ENCODE measurements at regions not wholly inside any gene's neighbourhood (a gene's known extent, or its start where the extent isn't known, plus 50 kb on each side); places are given as distances from the start of the nearest gene placed in this dataset.

DNA sequence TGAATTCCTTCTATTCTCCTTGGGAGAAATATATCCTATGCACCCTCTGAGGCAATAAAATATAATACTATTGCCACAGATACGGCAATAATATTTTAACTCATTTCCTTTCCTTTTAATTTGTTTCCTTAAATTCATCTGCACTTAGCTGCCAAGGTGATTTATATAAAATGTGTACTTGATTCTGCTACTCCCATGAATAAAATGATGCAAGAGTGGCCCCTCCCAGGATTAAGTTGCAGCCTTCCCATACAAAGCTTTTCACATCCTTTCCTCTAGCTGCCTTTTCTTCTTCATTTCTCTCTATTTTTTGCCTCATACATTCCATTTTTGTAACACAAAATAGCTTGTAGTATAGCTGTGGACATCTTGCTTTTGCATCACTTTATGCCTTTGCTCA, 464.1 kb upstream of the ZEB2 start:
- TF ChIP-seq CREB5 (CRISPR knock-in tag; IDR thresholded peaks at IDR 0.05; ENCODE audit: low read depth) (no peak), CSDC2 (CRISPR knock-in tag; IDR thresholded peaks at IDR 0.05) (no peak), PATZ1 (CRISPR knock-in tag; IDR thresholded peaks at IDR 0.05; ENCODE audit: borderline replicate concordance) (no peak), TOX (CRISPR knock-in tag; IDR thresholded peaks at IDR 0.05; ENCODE audit: borderline replicate concordance) (no peak), ZC3H10 (CRISPR knock-in tag; IDR thresholded peaks at IDR 0.05) (no peak), TSHZ2 (CRISPR knock-in tag; IDR thresholded peaks at IDR 0.05) (no peak), RARB (CRISPR knock-in tag; IDR thresholded peaks at IDR 0.05) (no peak), BACH2 (CRISPR knock-in tag; IDR thresholded peaks at IDR 0.05; ENCODE audit: borderline replicate concordance) (no peak), ARNTL (CRISPR knock-in tag; IDR thresholded peaks at IDR 0.05; ENCODE audit: borderline replicate concordance, low read depth) (no peak), ZFP30 (CRISPR knock-in tag; IDR thresholded peaks at IDR 0.05) (no peak), PPARA (CRISPR knock-in tag; IDR thresholded peaks at IDR 0.05; ENCODE audit: borderline replicate concordance) (no peak)
- TF ChIP-seq, protein P1, sequence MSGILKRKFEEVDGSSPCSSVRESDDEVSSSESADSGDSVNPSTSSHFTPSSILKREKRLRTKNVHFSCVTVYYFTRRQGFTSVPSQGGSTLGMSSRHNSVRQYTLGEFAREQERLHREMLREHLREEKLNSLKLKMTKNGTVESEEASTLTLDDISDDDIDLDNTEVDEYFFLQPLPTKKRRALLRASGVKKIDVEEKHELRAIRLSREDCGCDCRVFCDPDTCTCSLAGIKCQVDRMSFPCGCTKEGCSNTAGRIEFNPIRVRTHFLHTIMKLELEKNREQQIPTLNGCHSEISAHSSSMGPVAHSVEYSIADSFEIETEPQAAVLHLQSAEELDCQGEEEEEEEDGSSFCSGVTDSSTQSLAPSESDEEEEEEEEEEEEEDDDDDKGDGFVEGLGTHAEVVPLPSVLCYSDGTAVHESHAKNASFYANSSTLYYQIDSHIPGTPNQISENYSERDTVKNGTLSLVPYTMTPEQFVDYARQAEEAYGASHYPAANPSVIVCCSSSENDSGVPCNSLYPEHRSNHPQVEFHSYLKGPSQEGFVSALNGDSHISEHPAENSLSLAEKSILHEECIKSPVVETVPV (CRISPR knock-in tag; IDR thresholded peaks at IDR 0.05) = no peak
